Chondrocyte (in vitro differentiated cells): ENCODE measurements at regions not wholly inside any gene's neighbourhood (a gene's known extent, or its start where the extent isn't known, plus 50 kb on each side); places are given as distances from the start of the nearest gene placed in this dataset.
"Not testable (repeated sequence)": the region's sequence is repeated elsewhere in the genome, so short reads cannot be mapped to it uniquely, and the experiment has no call there.

Source experiments
- DNase-seq: peaks from one replicate; pipeline ENCODE4 v3.0.0; 2021; ENCODE audit warnings: mixed read lengths, low spot score
- H3K27ac Mint-ChIP-seq: one replicate; pipeline ENCODE4 v1.8.0; 2021; ENCODE audit warnings: mild to moderate bottlenecking, moderate library complexity, mixed read lengths; ENCODE audit not compliant: unreplicated experiment
- H3K27me3 Mint-ChIP-seq: 2 replicates; pipeline ENCODE4 v1.8.0; 2021; ENCODE audit warnings: low read depth, mixed read lengths
- H3K36me3 Mint-ChIP-seq: 2 replicates; pipeline ENCODE4 v1.8.0; 2021; ENCODE audit warnings: low read depth, mixed read lengths
- H3K4me1 Mint-ChIP-seq: 2 replicates; pipeline ENCODE4 v1.8.0; 2021; ENCODE audit warnings: low read depth, mild to moderate bottlenecking, mixed read lengths
- H3K4me3 Mint-ChIP-seq: one replicate; pipeline ENCODE4 v1.8.0; 2021; ENCODE audit warnings: mild to moderate bottlenecking, moderate library complexity, mixed read lengths; ENCODE audit not compliant: unreplicated experiment
- H3K9me3 Mint-ChIP-seq: 2 replicates; pipeline ENCODE4 v1.8.0; 2021; ENCODE audit warnings: low read depth, mixed read lengths
- CTCF ChIP-seq: fragments of 200-600 bp; sonication (generic); IDR thresholded peaks from 2 replicates; pipeline ENCODE4 v1.5.0; 2021; ENCODE audit warnings: antibody characterized with exemption, mild to moderate bottlenecking, moderate library complexity

- Mint-ChIP-seq H3K27me3 (no peaks in the 10 kb centered on the region), H3K9me3 (peaks cover 6% of the 10 kb centered on the region), H3K36me3 (peaks cover 6% of the 10 kb centered on the region), H3K4me1 (no peaks in the 10 kb centered on the region), H3K4me3 (no peak overlapping the region), H3K27ac (no peak overlapping the region)
- DNase-seq = no peak
- no peak for TF ChIP-seq CTCF
Measured at GRCh38 chr3:56940321-56940720, 120.1 kb upstream of the SPATA12 start.

- Mint-ChIP-seq H3K4me3 (no peak overlapping the region), H3K9me3 (peaks cover 3% of the 10 kb centered on the region), H3K27me3 (no peaks in the 10 kb centered on the region), H3K36me3 (peaks cover 3% of the 10 kb centered on the region), H3K4me1 (no peaks in the 10 kb centered on the region), H3K27ac (no peak overlapping the region)
- no peak for DNase-seq
- TF ChIP-seq CTCF = no peak
Measured at GRCh38 chr3:56939834-56940233, 120.6 kb upstream of the SPATA12 start.

GRCh38 chr3:56938530-56938929 lies 121.9 kb upstream of the SPATA12 start:
- TF ChIP-seq CTCF = no peak
- Mint-ChIP-seq H3K4me3 (no peak overlapping the region), H3K9me3 (peaks cover 4% of the 10 kb centered on the region), H3K27me3 (no peaks in the 10 kb centered on the region), H3K27ac (no peak overlapping the region), H3K36me3 (peaks cover 2% of the 10 kb centered on the region), H3K4me1 (no peaks in the 10 kb centered on the region)
- DNase-seq = no peak

- peaks cover 2% of the 10 kb centered on the region for H3K36me3 Mint-ChIP-seq
- H3K9me3 Mint-ChIP-seq = peaks cover 4% of the 10 kb centered on the region
- no peak for DNase-seq
- no peaks in the 10 kb centered on the region for H3K4me1 Mint-ChIP-seq
- H3K27ac Mint-ChIP-seq = no peak overlapping the region
- TF ChIP-seq CTCF = no peak
- no peaks in the 10 kb centered on the region for H3K27me3 Mint-ChIP-seq
- H3K4me3 Mint-ChIP-seq = no peak overlapping the region
Measured at GRCh38 chr3:56937580-56937979, 122.9 kb upstream of the SPATA12 start.

- Mint-ChIP-seq H3K9me3 (peaks cover 4% of the 10 kb centered on the region), H3K27ac (no peak overlapping the region), H3K4me1 (no peaks in the 10 kb centered on the region), H3K36me3 (peaks cover 2% of the 10 kb centered on the region), H3K4me3 (no peak overlapping the region), H3K27me3 (no peaks in the 10 kb centered on the region)
- no peak for DNase-seq
- no peak for TF ChIP-seq CTCF
Measured at GRCh38 chr3:56935811-56936210, 124.7 kb upstream of the SPATA12 start.

GRCh38 chr3:56934481-56934880 lies 126.0 kb upstream of the SPATA12 start:
- H3K36me3 Mint-ChIP-seq, H3K27ac Mint-ChIP-seq, H3K4me3 Mint-ChIP-seq, H3K27me3 Mint-ChIP-seq, H3K9me3 Mint-ChIP-seq, DNase-seq, H3K4me1 Mint-ChIP-seq: not testable (repeated sequence)
